ENCODE measurements at regions not wholly inside any gene's neighbourhood (a gene's known extent, or its start where the extent isn't known, plus 50 kb on each side); places are given as distances from the start of the nearest gene placed in this dataset.

DNA sequence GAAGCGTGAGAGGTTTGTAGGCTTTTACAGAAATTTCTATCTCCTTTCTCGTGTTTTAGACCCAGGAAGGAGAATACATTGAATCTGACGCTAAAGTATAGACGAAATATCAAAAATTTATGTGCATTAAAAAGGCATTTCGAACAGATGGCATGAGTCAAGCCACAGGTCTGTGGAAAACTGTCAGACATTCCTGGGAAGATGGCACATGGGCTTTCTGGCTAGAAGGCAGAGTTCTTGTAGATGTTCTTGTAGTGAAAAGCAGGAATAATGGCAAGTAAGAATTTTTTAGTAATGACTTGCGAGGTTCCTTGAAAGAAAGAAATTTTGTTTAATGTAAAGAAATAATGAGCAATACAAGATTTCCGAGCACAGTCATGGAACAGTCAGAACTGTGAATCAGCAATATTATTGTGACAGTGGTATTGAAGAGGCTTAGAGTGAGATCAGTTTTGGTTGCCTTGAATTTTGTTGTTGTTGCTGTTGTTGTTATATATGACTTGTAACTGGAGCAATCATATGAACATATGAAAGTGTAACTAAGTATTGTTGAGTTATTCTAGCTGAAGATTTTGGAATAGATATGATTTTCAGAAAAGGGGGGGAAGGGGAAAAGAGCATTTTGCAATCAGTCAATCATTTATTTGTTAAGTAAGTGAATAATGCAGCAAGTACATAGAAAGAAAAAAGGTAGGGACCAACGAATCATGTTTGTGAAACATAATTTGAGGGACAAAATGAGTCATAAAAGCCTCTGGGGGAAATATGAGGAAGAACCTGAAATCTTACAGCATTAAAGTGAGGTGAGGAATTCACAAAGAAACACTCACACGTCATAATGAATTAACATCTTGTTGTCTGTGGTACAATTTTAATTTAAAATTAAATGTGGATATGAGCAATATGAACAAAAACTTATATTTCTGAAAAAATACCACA lies 339.0 kb upstream of the CTNND2 start:
- no peak for DNase-seq (ENCODE audit: low read depth)
- TF ChIP-seq, protein P1, sequence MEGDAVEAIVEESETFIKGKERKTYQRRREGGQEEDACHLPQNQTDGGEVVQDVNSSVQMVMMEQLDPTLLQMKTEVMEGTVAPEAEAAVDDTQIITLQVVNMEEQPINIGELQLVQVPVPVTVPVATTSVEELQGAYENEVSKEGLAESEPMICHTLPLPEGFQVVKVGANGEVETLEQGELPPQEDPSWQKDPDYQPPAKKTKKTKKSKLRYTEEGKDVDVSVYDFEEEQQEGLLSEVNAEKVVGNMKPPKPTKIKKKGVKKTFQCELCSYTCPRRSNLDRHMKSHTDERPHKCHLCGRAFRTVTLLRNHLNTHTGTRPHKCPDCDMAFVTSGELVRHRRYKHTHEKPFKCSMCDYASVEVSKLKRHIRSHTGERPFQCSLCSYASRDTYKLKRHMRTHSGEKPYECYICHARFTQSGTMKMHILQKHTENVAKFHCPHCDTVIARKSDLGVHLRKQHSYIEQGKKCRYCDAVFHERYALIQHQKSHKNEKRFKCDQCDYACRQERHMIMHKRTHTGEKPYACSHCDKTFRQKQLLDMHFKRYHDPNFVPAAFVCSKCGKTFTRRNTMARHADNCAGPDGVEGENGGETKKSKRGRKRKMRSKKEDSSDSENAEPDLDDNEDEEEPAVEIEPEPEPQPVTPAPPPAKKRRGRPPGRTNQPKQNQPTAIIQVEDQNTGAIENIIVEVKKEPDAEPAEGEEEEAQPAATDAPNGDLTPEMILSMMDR (IDR thresholded peaks at IDR 0.05; ENCODE audit: insufficient read depth, low read depth, low read length): no peak
- H3K4me3 ChIP-seq (ENCODE audit: low read depth, low read length): no peak overlapping the region

DNA sequence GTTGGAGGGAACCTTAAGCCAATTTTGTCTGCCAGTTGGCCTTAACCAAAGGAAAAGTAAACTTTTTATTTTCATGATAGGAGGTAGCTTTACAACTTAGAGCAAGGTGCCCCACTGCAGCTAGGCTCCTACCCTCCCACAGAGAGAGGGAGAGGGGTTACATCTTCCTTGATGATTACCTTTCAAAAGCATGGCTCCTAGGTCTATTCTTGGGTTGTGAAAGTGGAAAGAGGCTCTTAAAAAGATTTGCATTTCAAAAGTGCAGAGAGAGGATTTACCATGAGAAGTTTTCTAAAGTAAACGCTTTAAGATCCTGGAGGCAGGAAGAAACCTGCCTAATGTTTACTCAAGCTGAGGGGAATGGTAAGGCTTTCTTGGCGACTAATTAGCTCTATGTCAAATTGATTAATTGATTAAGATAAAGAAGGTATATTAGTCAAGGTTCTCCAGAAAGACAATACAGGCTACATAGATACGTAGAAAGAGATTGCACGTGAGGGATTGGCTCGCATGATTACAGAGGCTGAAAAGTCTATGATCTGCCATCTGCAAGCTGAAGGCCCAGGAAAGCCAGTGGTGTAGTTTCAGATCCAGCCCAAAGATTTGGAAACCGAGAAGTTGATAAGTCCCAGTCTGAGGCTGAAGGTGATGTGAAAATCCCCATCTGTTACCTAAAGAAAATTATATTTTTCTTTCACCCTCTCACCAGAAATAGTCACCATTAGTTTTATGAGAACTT lies 333.8 kb upstream of the CTNND2 start:
- DNase-seq (ENCODE audit: low read depth): no peak
- no peak overlapping the region for H3K4me3 ChIP-seq (ENCODE audit: low read depth, low read length)
- TF ChIP-seq, protein P1 (IDR thresholded peaks at IDR 0.05; ENCODE audit: insufficient read depth, low read depth, low read length): no peak

DNA sequence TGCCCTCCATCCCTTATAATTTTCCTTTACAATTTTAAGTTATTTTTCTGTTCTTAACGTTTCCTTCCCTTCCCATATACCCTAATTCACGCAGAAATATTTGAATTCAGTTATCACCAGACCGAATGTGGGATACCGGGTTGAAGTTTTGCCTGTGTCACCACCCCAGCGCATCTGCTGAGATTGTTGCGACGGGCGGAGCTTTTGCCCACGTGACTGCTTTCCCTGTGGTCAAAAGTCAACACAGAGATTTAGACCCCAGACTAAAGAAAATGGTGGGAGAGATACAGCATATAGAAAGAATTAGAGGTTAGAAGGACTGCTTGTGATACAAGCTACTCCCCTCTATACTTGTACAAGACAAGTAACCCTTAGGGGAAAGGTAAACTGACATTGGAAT lies 326.4 kb upstream of the CTNND2 start:
- no peak for DNase-seq (ENCODE audit: low read depth)
- no peak overlapping the region for H3K4me3 ChIP-seq (ENCODE audit: low read depth, low read length)
- TF ChIP-seq, protein P1 (IDR thresholded peaks at IDR 0.05; ENCODE audit: insufficient read depth, low read depth, low read length): no peak

DNA sequence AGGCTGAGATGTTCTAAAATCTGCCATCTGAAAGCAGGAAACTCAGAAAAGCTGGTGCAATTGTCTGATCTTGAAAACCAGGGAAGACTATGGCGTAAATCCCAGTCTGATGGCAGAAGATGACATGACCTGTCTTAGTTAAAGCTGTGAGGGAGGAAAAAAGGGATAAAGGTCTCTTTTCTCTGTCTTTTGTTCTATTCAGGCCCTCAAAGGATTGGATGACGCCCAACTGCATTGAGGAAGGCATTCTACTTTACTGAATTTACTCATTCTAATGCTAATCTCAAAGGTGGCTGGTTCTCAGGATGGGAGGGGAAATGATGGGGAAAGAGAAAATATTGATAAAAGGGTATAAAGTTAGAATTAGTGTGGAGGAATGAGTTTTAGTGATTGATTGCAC lies 312.8 kb upstream of the CTNND2 start:
- no peak for DNase-seq (ENCODE audit: low read depth)
- TF ChIP-seq, protein P1 (IDR thresholded peaks at IDR 0.05; ENCODE audit: insufficient read depth, low read depth, low read length): no peak
- no peak overlapping the region for H3K4me3 ChIP-seq (ENCODE audit: low read depth, low read length)

DNA sequence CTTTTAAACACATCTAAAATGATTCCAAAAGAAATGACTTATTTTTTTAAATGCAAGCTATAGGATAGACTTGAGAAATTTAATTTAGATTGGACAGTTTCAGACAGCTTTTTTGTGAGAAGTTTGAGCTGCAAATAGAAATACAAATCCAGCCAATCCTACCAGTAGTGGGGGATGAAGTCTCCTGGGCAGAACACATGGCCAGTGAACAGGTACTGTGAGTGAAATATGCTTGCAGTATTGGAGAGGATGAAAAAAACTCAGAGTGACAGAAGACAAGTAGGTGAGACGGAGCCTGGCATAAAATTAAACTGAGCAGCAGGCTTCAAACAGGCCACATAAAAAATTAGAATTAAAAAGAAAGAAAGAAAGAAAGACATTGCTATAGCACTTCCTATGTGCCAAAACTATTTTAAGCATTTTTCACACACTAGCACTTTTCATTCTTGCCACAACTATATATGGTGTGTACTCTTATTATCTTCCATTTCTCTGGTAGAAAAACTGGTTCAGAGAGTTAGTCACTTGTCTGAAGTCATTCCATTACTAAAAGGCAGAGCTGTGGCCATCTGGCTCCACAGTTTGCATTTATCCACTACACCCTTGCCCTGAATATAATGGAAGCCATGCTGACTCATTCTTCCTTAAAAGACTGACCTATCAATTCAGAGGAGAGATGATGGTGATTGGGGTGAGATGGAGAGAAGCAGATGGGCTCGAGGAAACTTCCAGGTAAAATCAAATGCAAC lies 310.2 kb upstream of the CTNND2 start:
- no peak overlapping the region for H3K4me3 ChIP-seq (ENCODE audit: low read depth, low read length)
- no peak for DNase-seq (ENCODE audit: low read depth)
- TF ChIP-seq, protein P1 (IDR thresholded peaks at IDR 0.05; ENCODE audit: insufficient read depth, low read depth, low read length): no peak

DNA sequence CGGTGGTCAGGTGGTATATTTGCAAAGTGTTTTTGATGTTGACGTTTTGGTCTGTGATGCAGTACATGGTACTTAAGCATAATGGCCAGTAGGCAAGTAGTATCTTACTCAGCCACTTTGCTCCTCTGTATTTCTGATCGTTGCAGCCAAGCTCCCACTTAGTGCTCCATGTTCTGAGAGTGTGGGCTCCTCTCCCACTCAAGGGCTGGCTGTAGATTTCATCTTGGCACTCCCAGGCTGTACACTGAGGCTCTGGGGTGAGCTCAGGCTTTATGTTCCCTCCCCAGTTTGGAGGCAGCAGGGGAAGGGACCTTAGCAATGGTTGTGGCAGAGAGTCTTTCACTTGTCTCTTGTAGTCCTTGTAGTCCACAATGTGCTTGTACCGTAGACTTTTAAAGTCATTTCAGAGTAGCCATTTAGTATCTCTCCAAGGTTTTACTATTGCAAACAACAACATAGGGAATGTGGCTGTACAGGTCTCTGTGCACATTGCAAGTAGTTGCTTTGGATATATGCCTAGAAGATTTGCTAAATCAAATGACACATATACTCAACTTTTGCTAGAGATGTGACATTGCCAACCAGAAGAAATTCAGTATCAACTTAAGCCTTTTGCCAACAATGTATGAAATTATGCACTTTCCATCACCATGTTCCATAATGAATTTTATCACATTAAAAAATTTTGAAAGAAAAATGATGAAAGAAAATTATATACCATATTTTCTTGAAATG lies 304.3 kb upstream of the CTNND2 start:
- TF ChIP-seq, protein P1 (IDR thresholded peaks at IDR 0.05; ENCODE audit: insufficient read depth, low read depth, low read length): no peak
- DNase-seq (ENCODE audit: low read depth): no peak
- no peak overlapping the region for H3K4me3 ChIP-seq (ENCODE audit: low read depth, low read length)

Measured in fibroblast of villous mesenchyme (primary cell).